ENCODE measurements at regions not wholly inside any gene's neighbourhood (a gene's known extent, or its start where the extent isn't known, plus 50 kb on each side); places are given as distances from the start of the nearest gene placed in this dataset.

- no peak for TF ChIP-seq CTCF (IDR thresholded peaks at IDR 0.05; ENCODE audit: low read depth, low read length)
- Histone ChIP-seq H3K9me3 (ENCODE audit: low read depth) (no peaks in the 10 kb centered on the region), H3K4me1 (ENCODE audit: low read depth) (no peaks in the 10 kb centered on the region), H3K36me3 (no peaks in the 10 kb centered on the region), H3K27ac (no peak overlapping the region), H3K4me3 (no peak overlapping the region), H3K27me3 (no peaks in the 10 kb centered on the region)
- no peak for DNase-seq (ENCODE audit: low read depth in 1 of 2, low spot score in 1 of 2)
Observed at GRCh38 chr5:144979516-144980264, 809.0 kb downstream of the KCTD16 start.

- Histone ChIP-seq H3K36me3 (no peaks in the 10 kb centered on the region), H3K4me1 (ENCODE audit: low read depth) (no peaks in the 10 kb centered on the region), H3K27me3 (no peaks in the 10 kb centered on the region), H3K9me3 (ENCODE audit: low read depth) (no peaks in the 10 kb centered on the region), H3K27ac (no peak overlapping the region), H3K4me3 (no peak overlapping the region)
- no peak for DNase-seq (ENCODE audit: low read depth in 1 of 2, low spot score in 1 of 2)
- TF ChIP-seq CTCF (IDR thresholded peaks at IDR 0.05; ENCODE audit: low read depth, low read length): no peak
Observed at GRCh38 chr5:144972317-144972716, 801.6 kb downstream of the KCTD16 start.

- H3K27ac ChIP-seq: no peak overlapping the region
- no peak for TF ChIP-seq CTCF (IDR thresholded peaks at IDR 0.05; ENCODE audit: low read depth, low read length)
- DNase-seq (ENCODE audit: low read depth in 1 of 2, low spot score in 1 of 2): no peak
- H3K4me3 ChIP-seq: no peak overlapping the region
- peaks cover 5% of the 10 kb centered on the region for H3K4me1 ChIP-seq (ENCODE audit: low read depth)
- H3K27me3 ChIP-seq: no peaks in the 10 kb centered on the region
- H3K36me3 ChIP-seq: no peaks in the 10 kb centered on the region
- no peaks in the 10 kb centered on the region for H3K9me3 ChIP-seq (ENCODE audit: low read depth)
Observed at GRCh38 chr5:144971108-144971850, 800.6 kb downstream of the KCTD16 start.

GRCh38 chr5:144960296-144960695, 789.6 kb downstream of the KCTD16 start:
- H3K4me1 ChIP-seq (ENCODE audit: low read depth): no peaks in the 10 kb centered on the region
- H3K9me3 ChIP-seq (ENCODE audit: low read depth): no peaks in the 10 kb centered on the region
- TF ChIP-seq CTCF (IDR thresholded peaks at IDR 0.05; ENCODE audit: low read depth, low read length): no peak
- DNase-seq (ENCODE audit: low read depth in 1 of 2, low spot score in 1 of 2): no peak
- H3K4me3 ChIP-seq: no peak overlapping the region
- no peak overlapping the region for H3K27ac ChIP-seq
- no peaks in the 10 kb centered on the region for H3K36me3 ChIP-seq
- no peaks in the 10 kb centered on the region for H3K27me3 ChIP-seq

GRCh38 chr5:144958002-144958401, 787.3 kb downstream of the KCTD16 start:
- Histone ChIP-seq H3K36me3 (no peaks in the 10 kb centered on the region), H3K4me1 (ENCODE audit: low read depth) (no peaks in the 10 kb centered on the region), H3K27ac (no peak overlapping the region), H3K27me3 (no peaks in the 10 kb centered on the region), H3K9me3 (ENCODE audit: low read depth) (no peaks in the 10 kb centered on the region), H3K4me3 (no peak overlapping the region)
- DNase-seq (ENCODE audit: low read depth in 1 of 2, low spot score in 1 of 2): no peak
- no peak for TF ChIP-seq CTCF (IDR thresholded peaks at IDR 0.05; ENCODE audit: low read depth, low read length)

Measured in cardiac muscle cell (in vitro differentiated cells and primary cell).